ENCODE measurements at regions not wholly inside any gene's neighbourhood (a gene's known extent, or its start where the extent isn't known, plus 50 kb on each side); places are given as distances from the start of the nearest gene placed in this dataset.

DNA sequence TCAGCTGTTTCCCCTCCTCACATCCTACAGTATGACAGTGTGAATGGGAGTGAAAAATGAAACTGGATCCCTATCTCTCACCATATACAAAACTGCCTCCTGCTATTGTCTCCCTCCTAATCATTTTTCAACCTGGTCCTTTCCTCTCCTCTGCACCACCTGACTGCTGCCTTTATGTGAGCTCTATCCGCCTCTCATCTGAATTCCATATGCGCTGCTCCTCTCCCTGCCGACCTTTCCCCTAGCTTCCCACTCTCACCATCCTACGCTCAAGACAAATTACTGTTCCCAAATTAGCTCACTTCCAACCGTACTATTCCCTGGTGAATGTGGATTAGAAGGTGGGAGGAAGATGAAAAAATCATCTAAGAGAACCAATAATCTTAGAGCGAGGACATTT is 148.4 kb upstream of the FBXL4 start:
- H3K27ac ChIP-seq, result no peak overlapping the region
- no peak overlapping the region for H3K4me3 ChIP-seq
- intact Hi-C loops (cut with DNase I; ENCODE audit: low total_unique reads), result no loop called here
- no peaks in the 10 kb centered on the region for H3K36me3 ChIP-seq
- DNase-seq (ENCODE audit: low spot score in 2 of 2), result no peak
- H3K27me3 ChIP-seq, result peaks cover 0 to 16% of the 10 kb centered on the region in 2 donors
- TF ChIP-seq POLR2AphosphoS5 (IDR thresholded peaks at IDR 0.05) (no peak), POLR2A (IDR thresholded peaks at IDR 0.05) (no peak)
- TF ChIP-seq, protein P1, sequence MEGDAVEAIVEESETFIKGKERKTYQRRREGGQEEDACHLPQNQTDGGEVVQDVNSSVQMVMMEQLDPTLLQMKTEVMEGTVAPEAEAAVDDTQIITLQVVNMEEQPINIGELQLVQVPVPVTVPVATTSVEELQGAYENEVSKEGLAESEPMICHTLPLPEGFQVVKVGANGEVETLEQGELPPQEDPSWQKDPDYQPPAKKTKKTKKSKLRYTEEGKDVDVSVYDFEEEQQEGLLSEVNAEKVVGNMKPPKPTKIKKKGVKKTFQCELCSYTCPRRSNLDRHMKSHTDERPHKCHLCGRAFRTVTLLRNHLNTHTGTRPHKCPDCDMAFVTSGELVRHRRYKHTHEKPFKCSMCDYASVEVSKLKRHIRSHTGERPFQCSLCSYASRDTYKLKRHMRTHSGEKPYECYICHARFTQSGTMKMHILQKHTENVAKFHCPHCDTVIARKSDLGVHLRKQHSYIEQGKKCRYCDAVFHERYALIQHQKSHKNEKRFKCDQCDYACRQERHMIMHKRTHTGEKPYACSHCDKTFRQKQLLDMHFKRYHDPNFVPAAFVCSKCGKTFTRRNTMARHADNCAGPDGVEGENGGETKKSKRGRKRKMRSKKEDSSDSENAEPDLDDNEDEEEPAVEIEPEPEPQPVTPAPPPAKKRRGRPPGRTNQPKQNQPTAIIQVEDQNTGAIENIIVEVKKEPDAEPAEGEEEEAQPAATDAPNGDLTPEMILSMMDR (IDR thresholded peaks at IDR 0.05), result no peak
- H3K9me3 ChIP-seq, result no peaks in the 10 kb centered on the region
- H3K4me1 ChIP-seq, result no peaks in the 10 kb centered on the region

DNA sequence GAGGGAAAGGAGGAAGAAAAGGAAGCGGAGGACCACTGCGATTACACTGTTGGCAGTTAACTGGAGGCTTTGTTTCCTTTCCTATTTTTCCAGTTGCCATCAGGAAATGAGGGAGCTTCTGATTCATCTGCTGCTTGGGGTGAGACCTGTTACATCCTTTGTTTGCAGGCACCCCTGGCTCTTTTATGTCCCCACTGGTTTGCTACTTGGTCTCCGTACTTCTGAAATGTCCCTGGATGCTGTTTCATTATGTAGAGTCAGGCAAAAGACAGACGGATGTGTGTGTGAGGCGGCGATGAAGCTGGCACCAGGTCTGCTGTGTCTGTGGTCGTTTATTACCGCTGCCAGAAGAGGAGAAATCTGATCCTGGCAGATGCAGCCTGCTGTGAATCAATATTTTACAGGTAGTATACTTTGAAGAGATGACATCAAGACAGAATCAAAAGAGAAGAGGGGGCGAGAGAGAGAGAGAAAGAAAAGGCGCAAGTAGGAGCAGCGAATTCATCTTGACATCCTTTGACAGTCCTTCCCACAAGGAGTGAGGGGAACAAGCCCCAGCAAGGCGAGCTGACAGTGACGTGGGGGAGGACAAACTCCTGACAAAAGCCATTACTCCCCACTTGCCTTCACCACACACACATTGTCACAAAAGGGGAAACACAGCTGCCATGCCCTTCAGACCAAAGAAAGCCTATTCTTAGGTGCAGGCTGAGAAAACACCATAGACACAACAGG is 145.9 kb upstream of the FBXL4 start:
- Histone ChIP-seq H3K4me3 (no peak overlapping the region), H3K36me3 (no peaks in the 10 kb centered on the region), H3K4me1 (no peaks in the 10 kb centered on the region), H3K27ac (no peak overlapping the region), H3K27me3 (peaks cover 0 to 16% of the 10 kb centered on the region in 2 donors), H3K9me3 (no peaks in the 10 kb centered on the region)
- TF ChIP-seq, protein P1 (IDR thresholded peaks at IDR 0.05), result no peak
- TF ChIP-seq POLR2AphosphoS5 (IDR thresholded peaks at IDR 0.05), result no peak
- TF ChIP-seq POLR2A (IDR thresholded peaks at IDR 0.05), result no peak
- intact Hi-C loops (cut with DNase I; ENCODE audit: low total_unique reads), result loop anchor here (5.0 kb wide), 1 partner anchor 551 kb away; no protein-coding TSS in a partner anchor
- DNase-seq (ENCODE audit: low spot score in 2 of 2), result no peak

DNA sequence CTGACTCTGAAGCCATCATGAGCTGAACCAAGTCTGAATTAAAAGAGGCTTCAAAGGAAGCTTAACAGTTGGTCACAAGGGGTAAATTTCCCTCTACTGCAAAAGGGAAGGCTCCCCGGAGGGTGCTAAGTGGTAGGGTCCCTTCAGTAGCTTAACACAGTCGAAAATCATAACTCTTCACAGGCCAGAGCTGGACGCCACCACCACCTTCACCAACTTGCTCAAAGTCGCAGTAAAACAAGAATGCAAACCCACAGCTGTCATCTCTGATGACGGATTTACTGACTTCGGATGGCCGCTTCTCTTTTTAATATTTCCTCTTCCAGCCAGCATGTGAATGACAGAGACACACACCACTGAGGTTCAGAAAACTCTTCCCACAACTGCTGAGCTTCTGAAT is 144.7 kb upstream of the FBXL4 start:
- no peak for TF ChIP-seq POLR2A (IDR thresholded peaks at IDR 0.05)
- TF ChIP-seq POLR2AphosphoS5 (IDR thresholded peaks at IDR 0.05), result no peak
- TF ChIP-seq, protein P1 (IDR thresholded peaks at IDR 0.05), result no peak
- intact Hi-C loops (cut with DNase I; ENCODE audit: low total_unique reads), result loop anchor here (5.0 kb wide), 1 partner anchor 550 kb away; no protein-coding TSS in a partner anchor

DNA sequence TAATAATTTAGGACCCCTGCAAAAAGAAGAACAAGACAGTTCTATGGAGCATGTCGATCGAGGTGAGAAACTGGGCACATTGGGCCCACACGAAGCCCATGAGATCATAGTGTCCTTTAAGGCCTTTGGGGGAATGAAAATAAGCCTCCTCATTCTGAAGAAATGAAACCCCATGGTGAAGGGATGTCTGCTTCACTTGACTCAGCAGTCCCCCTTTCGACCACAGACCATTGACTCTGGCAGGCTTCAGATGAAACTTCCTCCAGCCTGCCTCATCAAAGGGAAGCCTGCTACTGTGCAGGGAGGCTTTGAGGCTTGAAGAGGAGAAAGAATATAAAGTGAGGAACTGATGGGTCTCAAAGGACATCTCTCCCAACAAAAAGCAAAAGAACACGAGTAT is 144.2 kb upstream of the FBXL4 start:
- intact Hi-C loops (cut with DNase I; ENCODE audit: low total_unique reads), result loop anchor here (5.0 kb wide), 1 partner anchor 550 kb away; no protein-coding TSS in a partner anchor
- DNase-seq (ENCODE audit: low spot score in 2 of 2), result no peak
- H3K27me3 ChIP-seq, result peaks cover 0 to 16% of the 10 kb centered on the region in 2 donors
- no peak overlapping the region for H3K4me3 ChIP-seq
- H3K27ac ChIP-seq, result no peak overlapping the region
- H3K9me3 ChIP-seq, result no peaks in the 10 kb centered on the region
- H3K36me3 ChIP-seq, result no peaks in the 10 kb centered on the region
- TF ChIP-seq POLR2AphosphoS5 (IDR thresholded peaks at IDR 0.05) (no peak), POLR2A (IDR thresholded peaks at IDR 0.05) (no peak)
- TF ChIP-seq, protein P1 (IDR thresholded peaks at IDR 0.05), result no peak
- H3K4me1 ChIP-seq, result no peaks in the 10 kb centered on the region

More for the DNA sequence above, 144.7 kb upstream of the FBXL4 start:
- no peak overlapping the region for H3K4me3 ChIP-seq
- H3K9me3 ChIP-seq, result no peaks in the 10 kb centered on the region
- peaks cover 0 to 16% of the 10 kb centered on the region in 2 donors for H3K27me3 ChIP-seq
- H3K36me3 ChIP-seq, result no peaks in the 10 kb centered on the region
- DNase-seq (ENCODE audit: low spot score in 2 of 2), result no peak
- H3K27ac ChIP-seq, result no peak overlapping the region
- no peaks in the 10 kb centered on the region for H3K4me1 ChIP-seq

DNA sequence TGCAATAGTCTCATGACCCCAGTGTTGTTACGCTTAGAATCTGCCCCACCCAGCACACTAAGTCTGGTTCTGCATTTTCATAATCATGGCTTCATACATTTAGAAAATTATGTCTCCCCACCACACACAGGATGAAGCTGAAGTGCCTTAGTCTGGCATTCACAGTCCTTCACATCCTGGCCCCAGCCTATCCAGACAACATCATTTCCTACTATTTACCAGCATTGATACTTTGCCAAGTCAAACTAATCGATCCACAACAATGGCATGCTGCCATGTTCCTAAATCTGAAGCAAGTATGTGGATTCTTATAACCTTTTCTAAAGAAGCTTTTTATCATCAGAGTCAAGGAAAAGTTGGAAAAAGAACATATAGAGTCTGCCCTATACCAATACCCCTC is 132.4 kb upstream of the FBXL4 start:
- Histone ChIP-seq H3K36me3 (no peaks in the 10 kb centered on the region), H3K4me1 (no peaks in the 10 kb centered on the region), H3K9me3 (no peaks in the 10 kb centered on the region), H3K27ac (no peak overlapping the region), H3K27me3 (no peaks in the 10 kb centered on the region), H3K4me3 (no peak overlapping the region)
- intact Hi-C loops (cut with DNase I; ENCODE audit: low total_unique reads), result no loop called here
- TF ChIP-seq POLR2A (IDR thresholded peaks at IDR 0.05) (no peak), POLR2AphosphoS5 (IDR thresholded peaks at IDR 0.05) (no peak)
- TF ChIP-seq, protein P1 (IDR thresholded peaks at IDR 0.05), result no peak
- no peak for DNase-seq (ENCODE audit: low spot score in 2 of 2)

Data from breast epithelium (tissue), 4 donors.